GM19023 (cell line): ENCODE measurements at regions not wholly inside any gene's neighbourhood (a gene's known extent, or its start where the extent isn't known, plus 50 kb on each side); places are given as distances from the start of the nearest gene placed in this dataset.
"Not testable (repeated sequence)": the region's sequence is repeated elsewhere in the genome, so short reads cannot be mapped to it uniquely, and the experiment has no call there.

Source experiments
- ATAC-seq: cut with Tn5 transposase; IDR thresholded peaks from one replicate; pipeline ENCODE4 v1.9.1; 2021; ENCODE audit warnings: mild to moderate bottlenecking, moderate library complexity; ENCODE audit not compliant: unreplicated experiment

GRCh38 chr14:45868863-45869262 lies 615.9 kb upstream of the MIS18BP1 start:
- ATAC-seq, result no peak

- ATAC-seq, result peak; percentile 72
Measured at GRCh38 chr14:45868377-45868776, 615.4 kb upstream of the MIS18BP1 start.

- peak; percentile 74 for ATAC-seq
Measured at GRCh38 chr14:45867046-45867894, 614.3 kb upstream of the MIS18BP1 start.

- ATAC-seq, result no peak
Measured at GRCh38 chr14:45838597-45838996, 585.6 kb upstream of the MIS18BP1 start.

GRCh38 chr14:45819107-45819506 lies 566.1 kb upstream of the MIS18BP1 start:
- ATAC-seq, result no peak

- ATAC-seq, result no peak
Measured at GRCh38 chr14:45811155-45811554, 558.2 kb upstream of the MIS18BP1 start.

- peak; percentile 39 for ATAC-seq
Measured at GRCh38 chr14:45810152-45810872, 557.3 kb upstream of the MIS18BP1 start.

- no peak for ATAC-seq
Measured at GRCh38 chr14:45807178-45807899, 554.3 kb upstream of the MIS18BP1 start.

GRCh38 chr14:45799511-45799910 lies 546.5 kb upstream of the MIS18BP1 start:
- ATAC-seq, result no peak

- no peak for ATAC-seq
Measured at GRCh38 chr14:45798659-45799058, 545.7 kb upstream of the MIS18BP1 start.

GRCh38 chr14:45796006-45796405 lies 543.0 kb upstream of the MIS18BP1 start:
- ATAC-seq, result not testable (repeated sequence)

- ATAC-seq, result no peak
Measured at GRCh38 chr14:45793081-45793480, 540.1 kb upstream of the MIS18BP1 start.

GRCh38 chr14:45790293-45790692 lies 537.3 kb upstream of the MIS18BP1 start:
- ATAC-seq, result no peak

GRCh38 chr14:45787167-45787566 lies 534.2 kb upstream of the MIS18BP1 start:
- ATAC-seq, result no peak

GRCh38 chr14:45786266-45786665 lies 533.3 kb upstream of the MIS18BP1 start:
- ATAC-seq, result no peak

GRCh38 chr14:45785240-45785639 lies 532.2 kb upstream of the MIS18BP1 start:
- no peak for ATAC-seq

- no peak for ATAC-seq
Measured at GRCh38 chr14:45766247-45766646, 513.2 kb upstream of the MIS18BP1 start.

- no peak for ATAC-seq
Measured at GRCh38 chr14:45757655-45758054, 504.7 kb upstream of the MIS18BP1 start.

- ATAC-seq, result not testable (repeated sequence)
Measured at GRCh38 chr14:45756412-45756811, 503.4 kb upstream of the MIS18BP1 start.

GRCh38 chr14:45743884-45744283 lies 490.9 kb upstream of the MIS18BP1 start:
- no peak for ATAC-seq

GRCh38 chr14:45742187-45742586 lies 489.2 kb upstream of the MIS18BP1 start:
- no peak for ATAC-seq
